SJSA1 (cell line): ENCODE measurements at regions not wholly inside any gene's neighbourhood (a gene's known extent, or its start where the extent isn't known, plus 50 kb on each side); places are given as distances from the start of the nearest gene placed in this dataset.

Experiments
- DNase-seq, 2 experiments: peaks; one replicate each; pipeline ENCODE4 v3.0.0-alpha.2; 2015 to 2020; ENCODE audit warnings: low spot score in 2 of 2, low read depth in 1 of 2
- H3K27ac ChIP-seq: fragments of 250-450 bp; sonication (Bioruptor Pico); 2 replicates; pipeline ENCODE4 v1.5.1; 2020; ENCODE audit warnings: mild to moderate bottlenecking, moderate library complexity
- H3K27me3 ChIP-seq: fragments of 250-450 bp; sonication (Bioruptor Pico); replicated peaks from 2 replicates; pipeline ENCODE4 v1.5.1; 2020; ENCODE audit warnings: mild to moderate bottlenecking, moderate library complexity
- H3K36me3 ChIP-seq: fragments of 250-450 bp; sonication (Bioruptor Pico); 2 replicates; pipeline ENCODE4 v1.5.1; 2020; ENCODE audit warnings: mild to moderate bottlenecking
- H3K4me1 ChIP-seq: fragments of 250-450 bp; sonication (Bioruptor Pico); replicated peaks from 2 replicates; pipeline ENCODE4 v1.6.1; 2021; ENCODE audit warnings: mild to moderate bottlenecking
- H3K4me3 ChIP-seq: fragments of 250-450 bp; sonication (Bioruptor Pico); 2 replicates; pipeline ENCODE4 v1.5.1; 2020; ENCODE audit warnings: mild to moderate bottlenecking
- H3K9me3 ChIP-seq: fragments of 250-450 bp; sonication (Bioruptor Pico); replicated peaks from 2 replicates; pipeline ENCODE4 v1.5.1; 2020; ENCODE audit warnings: mild to moderate bottlenecking

DNA sequence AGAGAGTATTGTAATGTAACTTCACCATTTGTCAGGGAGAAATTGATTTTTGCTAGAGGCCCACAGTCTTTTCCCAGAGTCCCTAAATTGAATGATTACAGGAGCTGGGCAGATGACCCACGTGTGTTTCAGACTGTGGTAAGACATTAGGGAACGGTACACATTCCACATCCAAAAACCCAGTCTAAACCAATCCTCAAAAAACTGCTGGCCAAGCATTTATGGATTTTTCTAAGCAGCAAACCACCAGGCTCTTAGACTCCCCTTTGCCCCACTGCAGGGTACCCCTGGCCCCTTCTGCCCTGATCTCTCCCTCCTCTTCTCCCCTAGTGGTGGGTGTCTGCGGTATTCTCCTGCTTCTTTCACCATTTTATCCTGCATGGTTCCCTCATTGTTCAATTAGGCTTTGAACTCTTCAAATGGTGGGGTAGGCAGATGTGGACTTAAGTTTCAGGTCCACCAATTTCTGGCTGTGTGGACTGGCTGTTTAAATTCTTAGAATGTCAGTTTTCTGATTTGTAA is 135.5 kb upstream of the SORCS3 start:
- H3K4me1 ChIP-seq, result no peaks in the 10 kb centered on the region
- no peaks in the 10 kb centered on the region for H3K9me3 ChIP-seq
- H3K27ac ChIP-seq, result no peak overlapping the region
- no peaks in the 10 kb centered on the region for H3K36me3 ChIP-seq
- DNase-seq, result no peak
- no peak overlapping the region for H3K4me3 ChIP-seq
- no peaks in the 10 kb centered on the region for H3K27me3 ChIP-seq

- DNase-seq, result no peak
- no peaks in the 10 kb centered on the region for H3K4me1 ChIP-seq
- H3K27me3 ChIP-seq, result no peaks in the 10 kb centered on the region
- H3K9me3 ChIP-seq, result no peaks in the 10 kb centered on the region
- no peak overlapping the region for H3K4me3 ChIP-seq
- H3K36me3 ChIP-seq, result no peaks in the 10 kb centered on the region
- H3K27ac ChIP-seq, result no peak overlapping the region
Observed at GRCh38 chr10:104509981-104510380, 131.1 kb upstream of the SORCS3 start.

DNA sequence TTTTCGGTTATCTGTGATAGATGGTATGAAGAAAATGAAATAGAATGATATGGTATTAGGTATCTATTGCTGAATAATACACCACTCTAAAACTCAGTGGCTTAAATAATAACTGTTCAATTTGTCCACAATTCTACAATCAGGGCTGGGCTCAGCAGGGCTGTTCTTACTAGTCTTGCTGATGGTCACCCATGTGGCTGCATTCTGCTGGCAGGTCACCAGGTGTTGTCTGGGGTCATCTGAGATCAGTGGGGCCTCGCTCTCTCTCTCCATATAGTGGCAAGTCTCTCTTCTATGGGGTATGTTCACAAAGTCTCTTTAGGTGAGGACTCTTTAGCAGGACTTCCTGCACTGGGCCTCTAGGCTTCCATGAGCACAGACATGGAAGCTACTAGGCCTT is 130.4 kb upstream of the SORCS3 start:
- Histone ChIP-seq H3K36me3 (no peaks in the 10 kb centered on the region), H3K9me3 (no peaks in the 10 kb centered on the region), H3K27ac (no peak overlapping the region), H3K4me1 (no peaks in the 10 kb centered on the region), H3K27me3 (no peaks in the 10 kb centered on the region), H3K4me3 (no peak overlapping the region)
- DNase-seq, result no peak

DNA sequence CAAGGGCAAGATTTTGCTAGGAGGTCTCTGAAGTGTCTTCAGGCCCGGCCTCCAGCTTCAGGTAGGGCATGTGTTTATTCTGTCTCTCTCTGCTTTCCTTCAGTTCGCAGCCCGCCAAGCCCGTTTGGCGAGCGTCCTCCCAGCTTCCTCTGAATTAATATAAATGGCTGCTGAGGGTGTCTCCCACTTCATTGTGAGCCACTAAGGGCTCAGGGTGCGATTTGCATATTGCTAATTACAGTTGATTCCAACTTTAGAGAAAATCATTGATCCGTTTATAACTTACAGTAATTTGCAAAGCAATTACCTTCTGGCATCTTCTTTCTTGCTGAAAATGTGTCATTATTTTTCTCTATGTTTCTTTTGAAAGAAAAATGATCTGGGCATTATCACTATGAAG is 128.3 kb upstream of the SORCS3 start:
- Histone ChIP-seq H3K9me3 (no peaks in the 10 kb centered on the region), H3K27me3 (no peaks in the 10 kb centered on the region), H3K27ac (no peak overlapping the region), H3K4me3 (no peak overlapping the region), H3K4me1 (no peaks in the 10 kb centered on the region), H3K36me3 (no peaks in the 10 kb centered on the region)
- DNase-seq, result no peak

- no peaks in the 10 kb centered on the region for H3K27me3 ChIP-seq
- no peak overlapping the region for H3K27ac ChIP-seq
- no peaks in the 10 kb centered on the region for H3K36me3 ChIP-seq
- H3K4me3 ChIP-seq, result no peak overlapping the region
- no peak for DNase-seq
- no peaks in the 10 kb centered on the region for H3K9me3 ChIP-seq
- no peaks in the 10 kb centered on the region for H3K4me1 ChIP-seq
Observed at GRCh38 chr10:104515678-104516199, 125.4 kb upstream of the SORCS3 start.

DNA sequence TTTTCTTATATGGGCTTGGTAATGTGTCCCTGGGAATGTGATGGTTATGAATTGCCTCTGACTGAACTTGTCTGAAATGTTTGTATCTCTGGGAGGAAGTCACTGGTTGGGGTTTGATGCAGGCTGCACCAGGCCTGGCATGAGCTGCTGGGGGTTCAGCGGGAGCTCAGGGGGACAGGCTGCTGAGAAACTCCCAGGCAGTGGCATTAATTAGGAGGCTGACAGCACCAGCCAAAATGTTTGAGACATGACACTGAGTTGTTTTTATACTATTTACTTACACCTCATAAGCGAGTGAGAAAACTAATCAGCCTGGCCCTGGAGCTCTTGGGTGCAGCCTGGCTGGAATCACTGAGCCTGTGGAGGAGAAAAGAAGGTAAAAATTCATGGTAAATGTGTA is 124.1 kb upstream of the SORCS3 start:
- Histone ChIP-seq H3K4me1 (no peaks in the 10 kb centered on the region), H3K4me3 (no peak overlapping the region), H3K9me3 (no peaks in the 10 kb centered on the region), H3K36me3 (no peaks in the 10 kb centered on the region), H3K27ac (no peak overlapping the region), H3K27me3 (no peaks in the 10 kb centered on the region)
- no peak for DNase-seq

DNA sequence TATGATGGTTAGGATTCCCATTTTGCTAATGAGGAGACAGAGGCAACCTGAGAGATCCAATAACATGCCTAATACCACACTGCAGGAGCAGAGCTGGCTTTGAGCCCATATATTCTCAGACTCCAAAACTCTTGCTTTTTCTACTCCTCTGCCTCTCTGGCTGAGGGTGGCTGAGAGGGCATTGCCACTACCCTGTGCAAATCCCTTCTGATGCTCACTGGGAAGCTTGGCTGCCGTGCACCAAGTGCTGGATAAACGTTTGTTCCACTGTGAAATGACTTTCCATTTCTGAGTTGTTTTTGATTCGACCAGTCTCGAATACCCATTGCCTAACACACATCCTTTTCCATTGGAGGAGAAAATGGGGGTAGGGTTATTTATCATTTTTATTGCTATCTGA is 123.1 kb upstream of the SORCS3 start:
- Histone ChIP-seq H3K4me3 (no peak overlapping the region), H3K4me1 (no peaks in the 10 kb centered on the region), H3K36me3 (no peaks in the 10 kb centered on the region), H3K27me3 (no peaks in the 10 kb centered on the region), H3K9me3 (no peaks in the 10 kb centered on the region), H3K27ac (no peak overlapping the region)
- DNase-seq, result no peak

DNA sequence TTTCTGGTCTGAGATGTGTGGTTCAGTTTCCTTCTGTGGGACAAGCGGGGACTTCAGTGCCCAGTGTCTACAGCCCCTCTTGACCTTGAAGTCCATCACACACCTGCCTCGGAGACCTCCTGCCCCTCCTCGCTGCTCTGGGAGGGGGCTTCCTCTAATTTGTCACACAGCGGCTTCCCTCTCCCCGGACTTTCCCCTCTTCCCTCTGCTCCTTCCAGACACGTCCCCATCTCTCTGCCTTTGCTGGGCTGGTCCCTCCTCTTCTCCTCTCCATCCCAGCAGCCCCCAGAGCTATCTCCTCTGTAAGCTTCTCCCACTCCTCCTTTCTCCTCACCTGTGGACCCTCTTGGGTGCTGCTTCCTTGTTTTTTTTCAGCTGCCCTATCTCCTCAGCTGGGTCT is 122.2 kb upstream of the SORCS3 start:
- DNase-seq, result no peak
- Histone ChIP-seq H3K4me1 (no peaks in the 10 kb centered on the region), H3K27ac (no peak overlapping the region), H3K9me3 (no peaks in the 10 kb centered on the region), H3K27me3 (no peaks in the 10 kb centered on the region), H3K4me3 (no peak overlapping the region), H3K36me3 (no peaks in the 10 kb centered on the region)

DNA sequence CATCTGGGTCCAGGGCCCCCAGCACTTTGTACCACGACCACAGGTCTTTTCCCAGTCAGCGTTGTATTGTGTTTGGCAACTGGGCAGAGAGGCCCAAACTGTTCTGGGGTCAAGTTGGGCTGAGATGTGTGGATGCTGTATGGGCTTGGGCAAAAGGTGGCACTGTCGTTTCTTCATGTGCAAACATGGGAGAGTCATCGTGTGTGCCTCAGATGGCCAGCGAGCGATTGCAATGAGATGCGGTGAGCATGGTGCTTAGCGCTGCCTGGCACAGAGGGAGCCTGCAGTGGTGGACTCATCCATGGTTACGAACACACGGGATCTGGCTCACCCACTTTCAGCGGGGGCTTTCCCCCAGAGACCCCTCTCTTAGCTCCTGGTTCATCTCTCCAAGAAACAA is 120.4 kb upstream of the SORCS3 start:
- Histone ChIP-seq H3K27ac (no peak overlapping the region), H3K36me3 (no peaks in the 10 kb centered on the region), H3K27me3 (no peaks in the 10 kb centered on the region), H3K4me3 (no peak overlapping the region), H3K4me1 (no peaks in the 10 kb centered on the region), H3K9me3 (no peaks in the 10 kb centered on the region)
- DNase-seq, result no peak

- Histone ChIP-seq H3K27me3 (no peaks in the 10 kb centered on the region), H3K4me1 (no peaks in the 10 kb centered on the region), H3K27ac (no peak overlapping the region), H3K4me3 (no peak overlapping the region), H3K9me3 (no peaks in the 10 kb centered on the region), H3K36me3 (no peaks in the 10 kb centered on the region)
- DNase-seq, result no peak
Observed at GRCh38 chr10:104521901-104522694, 119.0 kb upstream of the SORCS3 start.

DNA sequence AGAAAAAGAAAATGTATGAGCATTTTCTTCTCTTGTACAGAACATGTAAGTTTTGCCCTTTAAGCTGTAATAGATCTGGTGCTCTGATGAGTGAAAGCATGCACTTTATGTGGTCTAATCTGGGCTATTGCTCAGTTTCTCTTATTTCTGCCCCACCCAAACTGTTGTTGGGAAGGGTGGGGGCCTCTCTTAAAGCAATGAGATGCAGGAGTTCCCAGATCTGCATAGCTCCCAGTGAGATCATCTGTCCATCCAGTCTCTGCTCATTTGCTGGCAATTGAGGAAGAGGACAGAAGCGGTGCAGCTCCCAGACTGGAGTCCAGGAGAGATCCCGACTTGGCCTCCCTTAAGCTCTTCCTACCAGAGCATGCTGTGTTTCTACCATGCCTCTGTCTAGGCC is 114.9 kb upstream of the SORCS3 start:
- Histone ChIP-seq H3K4me3 (no peak overlapping the region), H3K27ac (no peak overlapping the region), H3K27me3 (no peaks in the 10 kb centered on the region), H3K9me3 (no peaks in the 10 kb centered on the region), H3K36me3 (no peaks in the 10 kb centered on the region), H3K4me1 (no peaks in the 10 kb centered on the region)
- no peak for DNase-seq

- Histone ChIP-seq H3K27me3 (no peaks in the 10 kb centered on the region), H3K27ac (no peak overlapping the region), H3K36me3 (no peaks in the 10 kb centered on the region), H3K4me3 (no peak overlapping the region), H3K4me1 (no peaks in the 10 kb centered on the region), H3K9me3 (no peaks in the 10 kb centered on the region)
- no peak for DNase-seq
Observed at GRCh38 chr10:104527013-104527412, 114.1 kb upstream of the SORCS3 start.

GRCh38 chr10:104540181-104540580 is 100.9 kb upstream of the SORCS3 start:
- Histone ChIP-seq H3K27me3 (no peaks in the 10 kb centered on the region), H3K27ac (no peak overlapping the region), H3K4me3 (no peak overlapping the region), H3K4me1 (no peaks in the 10 kb centered on the region), H3K36me3 (no peaks in the 10 kb centered on the region), H3K9me3 (no peaks in the 10 kb centered on the region)
- DNase-seq, result no peak

DNA sequence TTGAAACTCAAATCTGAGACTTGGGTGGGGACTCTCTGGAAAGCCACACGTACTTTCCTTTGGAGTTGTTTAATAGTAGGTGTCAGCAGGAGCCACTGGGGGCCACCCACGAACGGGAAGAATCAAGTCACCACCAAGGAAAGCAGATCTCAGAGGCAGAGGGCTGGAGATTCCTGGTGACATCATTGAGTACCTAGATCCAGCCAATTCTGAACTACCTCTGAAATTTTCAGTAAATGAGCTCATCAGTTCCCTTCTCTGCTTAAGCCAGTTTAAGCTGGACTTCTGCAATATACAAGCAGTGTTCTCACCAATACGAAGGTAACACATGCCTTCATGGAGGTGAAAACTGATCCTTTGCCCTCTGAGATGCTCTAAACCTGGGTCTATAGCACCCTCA is 99.3 kb upstream of the SORCS3 start:
- Histone ChIP-seq H3K4me1 (no peaks in the 10 kb centered on the region), H3K27me3 (no peaks in the 10 kb centered on the region), H3K9me3 (no peaks in the 10 kb centered on the region), H3K27ac (no peak overlapping the region), H3K36me3 (no peaks in the 10 kb centered on the region), H3K4me3 (no peak overlapping the region)
- no peak for DNase-seq

DNA sequence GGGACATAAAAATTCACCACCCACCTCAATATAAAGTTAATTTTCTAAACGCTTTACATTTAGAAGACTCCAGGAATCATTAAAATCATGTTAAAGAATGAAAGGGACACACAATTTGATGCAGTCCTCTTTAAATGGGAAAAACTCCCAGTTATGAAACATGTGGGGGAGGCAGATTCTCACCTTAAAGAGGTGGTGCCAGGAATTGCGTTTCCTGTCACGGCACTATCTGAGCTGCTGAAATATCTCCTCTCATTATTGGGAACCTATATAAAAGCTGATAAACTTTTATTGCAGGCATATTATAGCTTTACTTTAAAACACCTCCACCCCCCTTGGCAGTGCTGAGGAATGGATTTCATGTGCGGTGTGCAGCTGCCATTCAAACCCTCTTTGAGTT is 94.8 kb upstream of the SORCS3 start:
- DNase-seq, result no peak
- no peak overlapping the region for H3K27ac ChIP-seq
- H3K9me3 ChIP-seq, result no peaks in the 10 kb centered on the region
- H3K36me3 ChIP-seq, result no peaks in the 10 kb centered on the region
- H3K27me3 ChIP-seq, result no peaks in the 10 kb centered on the region
- no peak overlapping the region for H3K4me3 ChIP-seq
- no peaks in the 10 kb centered on the region for H3K4me1 ChIP-seq
